Endometrial microvascular endothelial cells (primary cell): ENCODE measurements at regions not wholly inside any gene's neighbourhood (a gene's known extent, or its start where the extent isn't known, plus 50 kb on each side); places are given as distances from the start of the nearest gene placed in this dataset.
"Not testable (repeated sequence)": the region's sequence is repeated elsewhere in the genome, so short reads cannot be mapped to it uniquely, and the experiment has no call there.

Source experiments
- in situ Hi-C: cut with HindIII; loops from 2 replicates; pipeline ENCODE4 v1.10.0; 2017; ENCODE audit warnings: low sequenced_read_pairs, low pct_unique_long_range_greater_than_20kb; ENCODE audit errors: inconsistent ontology term

GRCh38 chr6:134823710-134824034, 126.2 kb downstream of the ALDH8A1 start:
- in situ Hi-C loops: loop anchor here (5.0 kb wide), 1 partner anchor 81 kb away; no protein-coding TSS in a partner anchor

- in situ Hi-C loops: loop anchor here (5.0 kb wide), 1 partner anchor 81 kb away; no protein-coding TSS in a partner anchor
Measured at GRCh38 chr6:134822920-134823709, 126.8 kb downstream of the ALDH8A1 start.

GRCh38 chr6:134821928-134822864, 127.7 kb downstream of the ALDH8A1 start:
- in situ Hi-C loops: loop anchor here (5.0 kb wide), 1 partner anchor 80 kb away; no protein-coding TSS in a partner anchor

GRCh38 chr6:134821397-134821796, 128.5 kb downstream of the ALDH8A1 start:
- in situ Hi-C loops: loop anchor here (5.0 kb wide), 1 partner anchor 79 kb away; no protein-coding TSS in a partner anchor

- in situ Hi-C loops: loop anchor here (5.0 kb wide), 1 partner anchor 78 kb away; no protein-coding TSS in a partner anchor
Measured at GRCh38 chr6:134819863-134820800, 129.8 kb downstream of the ALDH8A1 start.

- in situ Hi-C loops: no loop called here
Measured at GRCh38 chr6:134819236-134819635, 130.7 kb downstream of the ALDH8A1 start.

GRCh38 chr6:134817448-134817847, 132.5 kb downstream of the ALDH8A1 start:
- in situ Hi-C loops: no loop called here

- in situ Hi-C loops: no loop called here
Measured at GRCh38 chr6:134816780-134817179, 133.1 kb downstream of the ALDH8A1 start.

GRCh38 chr6:134816300-134816699, 133.6 kb downstream of the ALDH8A1 start:
- in situ Hi-C loops: no loop called here

GRCh38 chr6:134814076-134814695, 135.7 kb downstream of the ALDH8A1 start:
- in situ Hi-C loops: no loop called here

- in situ Hi-C loops: no loop called here
Measured at GRCh38 chr6:134813146-134813545, 136.8 kb downstream of the ALDH8A1 start.

- in situ Hi-C loops: no loop called here
Measured at GRCh38 chr6:134810402-134810801, 139.5 kb downstream of the ALDH8A1 start.

- in situ Hi-C loops: no loop called here
Measured at GRCh38 chr6:134809130-134809529, 140.8 kb downstream of the ALDH8A1 start.

- in situ Hi-C loops: no loop called here
Measured at GRCh38 chr6:134806180-134806798, 143.6 kb downstream of the ALDH8A1 start.

- in situ Hi-C loops: no loop called here
Measured at GRCh38 chr6:134805168-134805567, 144.7 kb downstream of the ALDH8A1 start.

GRCh38 chr6:134804311-134804710, 145.6 kb downstream of the ALDH8A1 start:
- in situ Hi-C loops: not testable (repeated sequence)

- in situ Hi-C loops: no loop called here
Measured at GRCh38 chr6:134802426-134803058, 147.4 kb downstream of the ALDH8A1 start.
